Right ventricle myocardium superior (tissue), 1 donor: ENCODE measurements at regions not wholly inside any gene's neighbourhood (a gene's known extent, or its start where the extent isn't known, plus 50 kb on each side); places are given as distances from the start of the nearest gene placed in this dataset.

Experiments used
- ATAC-seq: fragments of 200-7000 bp; cut with Tn5 transposase; one replicate; pipeline ENCODE4 v1.9.1; 2020; ENCODE audit warnings: mild to moderate bottlenecking; ENCODE audit not compliant: poor library complexity
- DNase-seq: peaks from one replicate; pipeline ENCODE4 v3.0.0-alpha.2; 2020
- intact Hi-C: fragments of 100-400 bp; cut with DNase I; formaldehyde crosslinking; loops from one replicate; pipeline ENCODE4 v1.11.2; 2022
- donor health status: DM: no; HTN: yes; CAD: no; lungs with severe emphysema.

DNA sequence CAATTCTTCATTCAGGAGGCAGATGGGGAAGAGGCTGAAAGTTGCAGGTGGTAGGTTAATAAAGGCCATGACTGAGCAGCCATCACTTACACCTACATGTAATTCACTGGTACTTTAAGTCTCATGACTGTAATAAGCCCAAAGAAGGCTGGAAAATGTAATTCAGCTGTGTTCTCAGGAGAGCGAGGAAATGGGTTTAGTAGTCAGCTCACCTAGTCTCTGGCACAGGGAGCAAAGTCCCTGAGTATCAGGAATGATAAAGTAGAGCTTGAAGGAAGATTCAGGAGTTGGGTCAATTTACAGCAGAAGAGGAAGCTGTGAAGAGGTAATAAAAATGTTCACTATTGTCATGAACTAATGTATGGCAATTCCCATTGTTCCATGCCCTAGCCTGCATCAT lies 393.4 kb upstream of the KAZN start:
- DNase-seq (no peak), ATAC-seq (no peak)
- intact Hi-C loops = no loop called here

DNA sequence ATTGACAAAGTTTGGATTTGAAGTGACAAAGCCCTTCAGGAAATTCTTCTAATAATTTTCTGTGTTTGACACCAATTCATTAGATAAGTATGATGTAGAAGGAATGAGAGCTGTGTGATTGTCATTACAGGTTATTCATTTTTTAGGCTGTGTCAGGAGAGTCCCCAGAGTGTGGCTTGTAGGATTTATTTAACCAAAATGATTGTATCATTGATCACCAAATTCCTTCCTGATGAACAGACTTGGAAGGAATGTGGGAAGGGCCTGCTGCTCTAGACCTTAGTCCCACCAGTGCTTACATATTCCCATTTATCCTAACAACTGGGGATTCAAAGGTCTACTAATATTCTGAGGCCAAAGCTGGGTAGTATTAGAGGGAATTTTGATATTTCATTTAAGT lies 383.3 kb upstream of the KAZN start:
- ATAC-seq = no peak
- no peak for DNase-seq
- intact Hi-C loops = no loop called here

DNA sequence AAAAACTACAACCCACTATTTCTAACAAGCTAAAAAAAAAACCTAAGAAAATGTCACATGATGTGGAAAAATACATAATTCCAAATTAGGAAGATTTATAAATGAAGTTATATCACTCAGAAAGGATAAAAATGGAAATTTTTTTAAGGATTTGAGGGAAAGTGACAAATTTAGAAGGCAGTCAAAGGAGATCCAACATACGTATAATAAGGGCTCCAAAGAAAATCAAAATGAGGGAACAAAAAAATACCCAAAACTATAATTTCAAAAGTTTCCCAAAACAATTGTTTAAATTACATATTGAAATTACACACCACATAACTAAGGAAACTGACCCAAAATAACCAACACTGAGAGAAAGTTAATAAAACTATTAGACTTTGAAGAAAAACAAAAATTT lies 381.1 kb upstream of the KAZN start:
- no peak for ATAC-seq
- no peak for DNase-seq
- intact Hi-C loops = no loop called here

DNA sequence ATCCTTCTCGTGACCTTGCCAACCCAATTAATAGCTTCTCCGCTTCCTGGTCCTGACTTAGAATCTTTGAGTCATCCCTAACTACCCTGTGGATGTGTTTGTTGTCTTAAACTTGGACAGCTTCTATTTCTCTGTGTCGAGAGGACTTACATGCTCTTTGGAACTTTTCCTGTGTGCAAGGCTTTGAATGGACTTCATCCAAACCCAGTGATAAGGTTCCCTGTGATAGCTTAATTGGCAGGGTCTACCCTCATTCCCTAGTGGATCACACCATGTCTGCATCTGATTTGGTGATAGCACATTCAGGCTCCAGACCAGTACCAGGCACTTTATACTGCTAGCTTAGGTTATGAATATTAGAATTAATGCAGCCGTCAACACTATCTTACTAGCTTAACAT lies 378.2 kb upstream of the KAZN start:
- no peak for DNase-seq
- ATAC-seq = peak; percentile 93
- intact Hi-C loops = no loop called here

DNA sequence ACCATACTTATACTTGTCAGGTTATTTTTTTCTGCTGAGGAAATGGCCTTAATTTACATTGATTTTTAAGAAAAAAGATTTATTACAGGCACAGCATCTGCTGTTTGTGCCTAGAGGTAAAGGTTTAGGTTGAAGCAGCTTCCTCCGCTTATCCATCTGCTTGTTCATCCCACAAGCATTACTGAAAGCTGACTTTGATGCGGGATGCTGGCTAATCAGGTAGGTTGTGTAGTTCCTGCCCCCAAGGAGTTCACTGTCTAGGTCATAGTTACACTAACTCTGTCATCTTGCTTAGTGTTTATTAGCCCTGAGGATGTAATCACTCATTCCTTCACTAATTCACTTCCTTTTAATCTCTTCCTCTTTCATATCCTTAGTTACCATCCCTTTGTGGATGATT lies 377.7 kb upstream of the KAZN start:
- DNase-seq (no peak), ATAC-seq (no peak)
- intact Hi-C loops = no loop called here

DNA sequence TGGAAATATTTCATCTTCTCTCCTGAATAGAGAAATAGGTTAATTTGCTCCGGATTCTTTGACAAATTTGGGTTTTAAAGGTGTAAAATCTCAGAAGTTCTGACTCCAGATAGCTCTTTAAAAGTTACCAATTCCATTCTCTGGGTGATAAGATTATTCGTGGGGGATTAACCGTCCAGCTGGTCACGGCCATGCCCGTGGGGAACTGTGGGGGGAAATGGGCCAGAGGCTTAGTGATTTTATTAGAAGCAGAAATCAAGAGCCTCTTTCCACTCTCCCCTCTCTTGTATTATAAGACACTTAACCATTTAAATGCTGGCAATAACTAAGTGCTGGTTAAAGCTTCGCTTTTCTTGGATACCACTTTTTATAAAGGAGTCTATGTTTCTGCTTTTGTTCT lies 376.4 kb upstream of the KAZN start:
- peak; percentile 36 for DNase-seq

DNA sequence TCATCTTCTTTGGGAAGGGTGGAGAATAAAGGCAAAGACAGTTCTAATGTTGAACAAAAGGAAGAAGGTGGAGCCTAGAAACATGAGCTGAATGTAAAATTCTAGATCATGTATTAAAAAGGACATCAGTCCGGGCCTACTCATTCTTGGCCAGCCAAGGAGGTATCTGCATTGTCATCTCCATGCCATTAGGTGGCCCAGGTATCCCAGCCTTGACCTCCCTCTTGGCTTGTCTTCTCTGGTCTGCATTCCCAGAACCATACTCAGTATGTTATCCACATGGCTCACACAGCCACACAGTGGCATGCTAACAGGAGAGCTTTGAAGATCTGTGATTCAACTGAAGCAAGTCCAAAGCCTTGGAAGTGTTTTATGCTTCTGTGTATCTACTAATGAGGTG lies 369.8 kb upstream of the KAZN start:
- ATAC-seq = no peak

More for the DNA sequence above, 376.4 kb upstream of the KAZN start:
- no peak for ATAC-seq
- intact Hi-C loops = no loop called here

DNA sequence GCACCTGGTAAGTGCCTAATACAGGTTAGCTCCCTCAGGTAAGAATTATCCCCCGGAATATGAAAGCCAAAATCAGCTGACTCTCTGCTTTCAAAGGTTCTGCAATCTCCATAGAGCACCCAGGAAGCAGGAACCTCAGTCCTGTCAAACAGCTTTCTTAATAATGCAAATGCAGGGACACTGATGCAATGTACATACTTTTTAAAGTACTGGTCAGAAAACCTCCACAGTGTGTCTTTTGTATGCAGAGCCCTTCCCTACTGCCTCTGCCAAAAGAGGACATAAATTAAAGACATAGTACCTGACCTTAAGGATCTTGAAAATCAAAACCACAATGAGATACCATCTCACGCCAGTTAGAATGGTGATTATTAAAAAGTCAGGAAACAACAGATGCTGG lies 365.0 kb upstream of the KAZN start:
- intact Hi-C loops = no loop called here
- ATAC-seq (no peak), DNase-seq (no peak)

More for the DNA sequence above, 369.8 kb upstream of the KAZN start:
- intact Hi-C loops = no loop called here
- no peak for DNase-seq

DNA sequence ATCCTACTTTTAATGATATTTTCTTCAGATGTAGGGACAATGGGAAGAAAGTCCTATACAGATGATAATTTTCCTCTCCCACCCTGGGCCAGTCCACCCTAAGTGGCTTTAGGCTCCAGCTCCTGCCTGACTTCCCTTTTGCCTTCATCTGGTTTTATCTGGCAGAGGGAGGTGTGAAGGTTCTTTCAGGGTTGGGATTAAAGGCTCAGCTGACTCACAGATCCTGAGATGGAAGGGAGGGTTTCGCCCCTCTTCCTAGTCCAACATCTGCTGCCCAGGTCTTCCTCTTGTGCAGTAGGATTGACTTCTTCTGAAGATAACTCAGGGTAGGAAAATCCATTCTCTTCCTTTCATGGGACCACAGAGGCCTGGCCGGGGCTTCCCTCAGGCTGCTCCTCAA lies 362.4 kb upstream of the KAZN start:
- intact Hi-C loops = no loop called here
- no peak for ATAC-seq

DNA sequence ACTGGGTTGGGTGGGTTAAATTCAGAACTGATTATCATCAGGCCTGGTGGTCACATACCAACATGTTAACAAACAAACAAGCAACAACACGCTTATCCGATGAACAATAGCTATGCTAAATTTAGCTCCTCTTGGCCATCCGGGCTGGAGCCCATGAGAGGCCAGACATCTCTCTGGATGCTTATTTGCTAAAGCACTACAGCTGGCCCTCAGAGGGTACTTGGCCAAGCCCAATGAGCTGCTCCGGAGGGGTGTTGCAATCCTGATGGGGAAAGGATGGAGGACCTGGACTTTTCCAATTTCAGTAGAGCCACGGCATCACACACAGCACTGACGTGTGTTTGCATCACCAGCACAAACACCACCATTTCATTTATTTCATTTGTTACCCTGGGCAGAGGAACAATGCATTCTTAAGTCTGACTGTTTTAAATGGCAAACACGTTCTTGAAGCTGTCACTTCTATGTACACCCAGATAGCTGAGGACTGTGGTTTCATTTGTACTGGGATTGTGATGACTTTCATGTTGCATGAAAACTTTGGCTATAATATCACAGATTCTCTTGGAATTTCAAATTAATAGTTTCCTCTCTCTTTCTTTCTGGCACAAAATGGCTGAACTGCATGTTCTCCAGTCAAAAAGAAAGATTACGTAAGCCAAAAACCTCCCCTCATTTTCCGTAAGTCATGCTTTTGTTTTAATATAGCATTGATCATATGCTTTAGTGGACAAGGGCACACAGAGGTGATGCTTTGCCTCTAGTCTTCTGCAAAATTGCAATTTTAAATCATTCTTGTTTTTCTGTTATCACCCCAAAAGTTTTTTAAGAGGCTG lies 359.8 kb upstream of the KAZN start:
- ATAC-seq (peak; percentile 95), DNase-seq (peak; percentile 79)
- intact Hi-C loops = no loop called here

More for the DNA sequence above, 362.4 kb upstream of the KAZN start:
- DNase-seq = no peak

DNA sequence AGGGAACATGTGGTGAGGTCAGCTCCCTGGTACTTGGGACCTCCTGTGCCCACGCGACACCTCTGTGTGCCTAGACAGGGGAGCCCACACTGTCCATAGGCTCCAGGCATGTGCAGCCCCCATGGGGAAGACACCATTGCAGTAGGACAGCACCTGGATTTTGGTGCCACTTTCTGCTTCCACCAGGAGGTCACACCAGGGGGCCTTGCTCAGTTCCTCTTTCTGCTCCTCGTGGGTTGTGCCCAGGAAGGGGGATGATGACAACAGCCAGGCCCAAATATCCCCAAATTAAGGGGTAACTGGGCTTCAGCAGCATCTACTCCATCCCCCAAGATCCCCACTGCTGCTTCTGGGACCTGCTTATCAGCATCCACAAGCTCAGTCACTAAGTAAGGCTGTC lies 358.2 kb upstream of the KAZN start:
- ATAC-seq = no peak
- intact Hi-C loops = no loop called here
- DNase-seq = no peak

DNA sequence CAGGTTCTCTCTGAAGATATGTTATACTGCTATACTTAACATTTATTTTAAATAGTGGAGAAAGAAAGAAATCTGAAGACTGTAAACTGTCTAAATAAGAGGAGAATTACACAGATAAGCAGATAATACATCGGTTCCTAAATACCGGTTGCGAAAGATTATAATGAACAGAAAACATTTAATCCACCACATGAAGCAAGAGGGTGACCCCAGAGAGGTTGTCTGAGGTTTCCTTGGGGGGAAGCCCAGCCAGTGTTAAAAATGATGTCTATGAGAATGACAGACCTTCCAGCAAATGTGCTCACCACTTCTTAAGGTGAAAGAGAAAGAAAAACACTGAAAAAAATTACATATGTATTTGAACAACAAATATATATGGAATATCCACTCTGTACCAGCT lies 356.4 kb upstream of the KAZN start:
- DNase-seq = no peak
- ATAC-seq = no peak
- intact Hi-C loops = no loop called here

DNA sequence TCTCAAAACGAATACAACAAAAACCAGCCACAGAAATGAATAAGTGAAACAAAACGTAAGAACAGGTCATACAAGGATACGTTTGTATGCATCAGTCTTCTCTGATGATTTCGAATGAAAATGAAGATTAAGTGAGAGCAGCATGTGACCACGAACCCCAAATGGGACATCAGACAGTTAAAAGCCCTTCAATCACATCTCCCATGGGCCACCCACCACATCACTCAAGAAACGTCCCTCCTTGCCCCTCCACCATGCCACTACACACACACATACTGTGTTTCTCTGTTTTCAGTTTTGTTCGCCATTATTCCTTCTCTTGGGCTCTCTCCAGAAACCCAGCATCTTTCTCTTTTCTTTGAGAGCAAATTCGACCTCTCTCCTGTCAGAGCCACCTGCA lies 355.6 kb upstream of the KAZN start:
- DNase-seq = no peak
- no peak for ATAC-seq
- intact Hi-C loops = no loop called here

DNA sequence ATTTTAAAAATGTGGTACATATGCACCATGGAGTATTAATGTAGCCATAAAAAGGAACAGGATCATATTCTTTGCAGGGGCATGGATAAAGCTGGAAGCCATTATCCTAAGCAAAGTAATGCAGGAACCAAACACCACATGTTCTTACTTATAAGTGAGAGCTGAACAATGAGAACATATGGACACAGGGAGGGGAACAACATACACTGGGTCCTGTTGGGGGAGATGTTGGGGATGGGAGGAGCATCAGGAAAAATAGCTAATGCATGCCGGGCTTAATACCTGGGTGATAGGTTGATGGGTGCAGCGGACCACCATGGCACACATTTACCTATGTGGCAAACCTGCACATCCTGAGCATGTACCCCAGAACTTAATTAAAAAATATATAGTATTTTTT lies 352.5 kb upstream of the KAZN start:
- intact Hi-C loops = no loop called here
- no peak for DNase-seq
- ATAC-seq = no peak

DNA sequence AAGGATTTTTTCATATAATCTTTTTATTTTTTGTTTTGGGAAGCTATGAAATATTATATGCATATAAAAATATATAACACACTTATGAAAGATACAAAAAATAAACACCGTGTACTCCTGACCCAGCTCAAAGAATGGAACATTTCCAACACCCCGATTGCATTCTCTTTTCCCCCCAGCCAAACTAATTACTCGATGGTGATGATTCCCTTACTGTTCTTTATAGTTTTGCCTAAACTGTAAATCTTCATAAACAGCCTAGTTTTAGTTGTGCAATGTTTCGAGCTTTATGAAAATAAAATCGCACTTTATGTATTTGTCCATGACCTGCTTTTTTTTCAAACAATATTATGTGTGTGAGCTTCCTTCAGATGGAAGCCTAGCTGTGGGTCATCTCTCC lies 352.0 kb upstream of the KAZN start:
- intact Hi-C loops = no loop called here
- no peak for ATAC-seq
- no peak for DNase-seq

DNA sequence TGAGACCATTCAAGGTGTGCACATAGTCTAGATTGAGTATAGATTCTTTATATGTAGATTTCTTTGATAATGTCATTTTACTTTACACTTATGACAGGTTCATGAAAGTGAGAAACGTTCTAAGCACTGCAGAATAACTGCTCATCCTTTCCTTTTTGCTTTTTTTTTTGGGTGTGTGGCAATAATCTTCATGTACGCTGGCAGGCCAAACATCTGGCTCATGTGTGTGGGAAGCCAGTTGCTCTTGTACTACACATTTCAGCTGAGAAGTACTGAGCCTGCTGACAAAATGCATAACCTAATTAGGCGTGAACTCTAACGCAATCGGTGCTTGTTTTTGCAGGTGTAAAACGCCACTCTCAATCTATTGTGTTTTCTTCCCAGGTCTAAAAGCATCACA lies 350.8 kb upstream of the KAZN start:
- ATAC-seq (no peak), DNase-seq (no peak)
- intact Hi-C loops = no loop called here

DNA sequence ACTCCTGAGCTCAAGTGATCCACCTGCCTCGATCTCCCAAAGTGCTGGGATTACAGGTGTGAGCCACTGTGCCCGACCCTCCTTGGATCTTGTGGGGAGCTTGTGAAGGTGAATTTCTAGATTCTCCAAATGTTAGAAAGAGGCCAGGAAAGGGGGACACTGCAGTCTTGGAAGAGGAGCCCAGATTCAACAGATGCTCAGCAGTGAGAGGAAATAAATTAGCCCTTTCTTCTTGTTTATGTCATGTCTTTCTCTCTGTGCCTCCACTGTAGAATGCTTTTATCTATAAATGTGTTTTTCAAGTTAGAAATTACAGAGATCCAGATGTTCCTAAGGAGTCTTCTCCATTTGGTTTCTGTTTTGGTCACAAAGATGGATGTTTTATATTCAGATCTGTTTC lies 346.6 kb upstream of the KAZN start:
- DNase-seq (no peak), ATAC-seq (no peak)
- intact Hi-C loops = no loop called here

DNA sequence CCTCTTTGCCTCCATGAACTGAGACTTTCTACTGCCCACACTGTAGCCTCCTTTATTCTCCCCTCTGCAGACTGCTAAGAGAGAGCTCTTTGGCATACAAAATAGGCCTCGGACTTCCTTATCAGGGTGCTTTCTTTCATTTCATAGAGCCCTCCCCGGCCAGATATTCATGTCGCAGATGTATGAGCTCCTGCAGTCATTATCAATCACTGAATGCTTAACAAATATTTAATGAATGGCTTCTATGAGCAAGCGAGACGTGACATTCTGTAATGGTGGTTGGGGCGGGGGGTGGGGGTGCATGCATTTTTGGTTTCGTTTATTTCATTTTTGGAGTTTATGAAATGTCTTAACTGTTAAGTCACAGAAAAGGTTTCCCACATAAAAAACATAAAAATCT lies 344.8 kb upstream of the KAZN start:
- DNase-seq (no peak), ATAC-seq (no peak)
- intact Hi-C loops = no loop called here

DNA sequence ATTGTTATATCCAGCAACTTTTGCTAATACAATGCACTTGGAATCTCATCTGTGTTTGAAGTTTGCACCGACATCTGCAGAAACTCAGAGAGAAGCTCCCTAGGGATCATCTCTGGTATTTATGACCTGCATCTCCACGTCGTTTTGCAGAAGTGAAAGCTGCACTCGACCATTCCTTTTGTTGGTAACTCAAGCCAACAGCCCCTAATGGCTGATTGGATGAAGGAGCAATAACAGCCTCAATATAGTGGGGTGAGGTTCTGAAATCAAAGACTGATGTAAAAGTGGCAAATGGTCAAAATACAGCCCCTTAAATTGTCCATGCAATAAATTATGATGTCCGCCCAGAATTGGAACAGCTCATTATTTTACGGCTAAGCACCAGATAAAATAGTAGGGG lies 344.2 kb upstream of the KAZN start:
- no peak for ATAC-seq
- no peak for DNase-seq
- intact Hi-C loops = no loop called here

DNA sequence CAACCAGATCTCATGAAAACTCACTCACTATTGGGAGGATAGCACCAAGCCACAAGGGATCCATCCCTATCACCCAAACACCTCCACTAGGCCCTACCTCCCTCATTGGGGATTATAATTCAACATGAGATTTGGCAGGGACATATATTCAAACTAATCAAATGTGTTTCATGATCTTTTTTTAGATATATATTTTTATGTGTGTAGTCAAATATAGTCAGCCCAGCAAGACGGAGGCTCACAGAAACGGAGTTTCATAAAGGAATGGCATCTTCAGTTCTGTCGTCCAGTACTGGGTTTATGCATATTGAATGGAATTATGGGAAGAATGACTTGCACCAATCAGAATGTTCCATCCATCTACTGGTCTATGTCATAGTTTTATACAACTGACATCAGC lies 343.3 kb upstream of the KAZN start:
- DNase-seq (no peak), ATAC-seq (no peak)
- intact Hi-C loops = no loop called here

DNA sequence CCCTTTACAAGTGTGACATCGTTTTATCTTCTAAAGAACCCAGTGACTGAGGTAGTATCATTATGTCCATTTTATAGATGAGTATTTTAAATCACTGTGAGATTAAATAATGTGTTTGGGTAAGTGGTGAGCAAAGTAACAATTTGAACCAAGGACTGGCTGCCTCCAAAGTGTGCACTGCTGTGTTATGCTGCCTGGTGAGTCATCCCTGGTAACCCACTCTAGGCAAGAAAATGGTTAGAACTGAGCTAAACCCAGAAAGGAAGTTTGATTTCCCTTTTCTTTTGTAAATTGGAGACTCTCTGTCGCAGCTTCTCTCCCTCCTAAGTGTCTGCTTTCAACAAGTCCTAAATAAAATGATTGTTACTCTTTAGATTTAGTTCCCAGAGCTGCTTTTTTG lies 342.8 kb upstream of the KAZN start:
- ATAC-seq (no peak), DNase-seq (no peak)
- intact Hi-C loops = no loop called here
